ENCODE measurements at regions not wholly inside any gene's neighbourhood (a gene's known extent, or its start where the extent isn't known, plus 50 kb on each side); places are given as distances from the start of the nearest gene placed in this dataset.

DNA sequence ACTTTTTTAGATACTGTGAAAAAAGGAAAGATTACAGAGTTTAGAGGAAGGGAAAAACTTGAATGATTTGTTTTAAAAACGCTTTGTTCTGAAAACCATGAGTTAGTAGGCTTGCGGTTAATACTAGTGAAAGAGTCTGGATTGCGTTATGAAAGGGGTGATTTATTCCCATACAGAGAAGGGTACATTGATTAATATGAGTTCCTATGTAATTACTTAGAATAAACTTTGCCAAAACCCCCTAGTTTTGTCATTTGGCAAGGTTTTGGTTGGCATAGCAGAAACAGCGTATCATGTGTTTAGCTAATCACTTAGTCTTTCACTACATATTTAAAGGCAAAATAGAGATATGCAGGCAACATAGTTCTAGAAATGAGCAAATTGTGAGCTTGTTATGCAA lies 91.2 kb upstream of the POT1 start:
- ChIA-PET CTCF (no interaction called here), POLR2A (no interaction called here)
- Histone ChIP-seq H3K4me3 (no peak overlapping the region), H3K4me1 (no peaks in the 10 kb centered on the region), H3K9me3 (no peaks in the 10 kb centered on the region), H3K4me2 (no peak overlapping the region), H3K27ac (no peak overlapping the region)
- no peak for ATAC-seq
- WGBS (ENCODE audit: missing lambda C conversion rate), result 48% methylated on average over 4 of the region's 4 CpGs
- no peak for DNase-seq (ENCODE audit: low read depth in 1 of 2, low spot score in 1 of 2)
- TF ChIP-seq ZC3H11A (IDR thresholded peaks at IDR 0.05) (no peak), RFX5 (IDR thresholded peaks at IDR 0.05) (no peak), ZFP36 (IDR thresholded peaks at IDR 0.05; ENCODE audit: borderline replicate concordance, partially characterized antibody) (no peak), MAFK (IDR thresholded peaks at IDR 0.05; ENCODE audit: partially characterized antibody) (no peak), RARB (CRISPR knock-in tag; IDR thresholded peaks at IDR 0.05) (no peak)
- FAIRE-seq, result no peak

DNA sequence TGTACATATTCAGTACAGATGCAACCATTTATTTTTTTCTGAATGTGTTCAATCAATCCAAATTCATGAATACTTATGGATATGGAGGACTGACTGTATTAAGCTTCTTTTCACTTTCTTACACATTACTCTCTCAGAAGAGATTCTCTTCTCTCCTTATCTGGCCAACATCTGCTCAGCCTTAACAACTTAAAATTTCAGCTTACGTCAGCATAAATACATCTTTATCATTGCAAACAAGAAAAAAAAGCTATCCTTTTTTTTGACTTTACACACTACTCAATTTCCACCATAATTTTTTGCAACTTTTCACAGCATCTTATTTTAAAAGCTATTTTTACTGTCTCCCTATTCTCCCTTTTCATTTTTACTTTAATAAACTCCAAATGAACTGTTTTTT lies 80.9 kb upstream of the POT1 start:
- no peak for FAIRE-seq
- ChIA-PET CTCF (no interaction called here), POLR2A (no interaction called here)
- H3K4me3 ChIP-seq, result no peak overlapping the region
- H3K4me1 ChIP-seq, result no peaks in the 10 kb centered on the region
- peak; percentile 97 for TF ChIP-seq MAFK (IDR thresholded peaks at IDR 0.05; ENCODE audit: partially characterized antibody)
- TF ChIP-seq, protein P1, sequence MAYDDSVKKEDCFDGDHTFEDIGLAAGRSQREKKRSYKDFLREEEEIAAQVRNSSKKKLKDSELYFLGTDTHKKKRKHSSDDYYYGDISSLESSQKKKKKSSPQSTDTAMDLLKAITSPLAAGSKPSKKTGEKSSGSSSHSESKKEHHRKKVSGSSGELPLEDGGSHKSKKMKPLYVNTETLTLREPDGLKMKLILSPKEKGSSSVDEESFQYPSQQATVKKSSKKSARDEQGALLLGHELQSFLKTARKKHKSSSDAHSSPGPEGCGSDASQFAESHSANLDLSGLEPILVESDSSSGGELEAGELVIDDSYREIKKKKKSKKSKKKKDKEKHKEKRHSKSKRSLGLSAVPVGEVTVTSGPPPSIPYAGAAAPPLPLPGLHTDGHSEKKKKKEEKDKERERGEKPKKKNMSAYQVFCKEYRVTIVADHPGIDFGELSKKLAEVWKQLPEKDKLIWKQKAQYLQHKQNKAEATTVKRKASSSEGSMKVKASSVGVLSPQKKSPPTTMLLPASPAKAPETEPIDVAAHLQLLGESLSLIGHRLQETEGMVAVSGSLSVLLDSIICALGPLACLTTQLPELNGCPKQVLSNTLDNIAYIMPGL (CRISPR knock-in tag; IDR thresholded peaks at IDR 0.05; ENCODE audit: borderline replicate concordance), result no peak
- no peak for TF ChIP-seq KDM1A (IDR thresholded peaks at IDR 0.05; ENCODE audit: low read depth)
- no peak for TF ChIP-seq ESRRA (IDR thresholded peaks at IDR 0.05; ENCODE audit: borderline replicate concordance, low read length)
- TF ChIP-seq ZSCAN20 (CRISPR knock-in tag; IDR thresholded peaks at IDR 0.05), result no peak
- TF ChIP-seq HOXB5 (CRISPR knock-in tag; IDR thresholded peaks at IDR 0.05), result no peak
- no peak for ATAC-seq
- H3K27ac ChIP-seq, result no peak overlapping the region
- no peak for DNase-seq (ENCODE audit: low read depth in 1 of 2, low spot score in 1 of 2)
- no peaks in the 10 kb centered on the region for H3K9me3 ChIP-seq
- H3K4me2 ChIP-seq, result no peak overlapping the region
- 17% methylated on average over 1 of the region's 1 CpG for WGBS (ENCODE audit: missing lambda C conversion rate)

DNA sequence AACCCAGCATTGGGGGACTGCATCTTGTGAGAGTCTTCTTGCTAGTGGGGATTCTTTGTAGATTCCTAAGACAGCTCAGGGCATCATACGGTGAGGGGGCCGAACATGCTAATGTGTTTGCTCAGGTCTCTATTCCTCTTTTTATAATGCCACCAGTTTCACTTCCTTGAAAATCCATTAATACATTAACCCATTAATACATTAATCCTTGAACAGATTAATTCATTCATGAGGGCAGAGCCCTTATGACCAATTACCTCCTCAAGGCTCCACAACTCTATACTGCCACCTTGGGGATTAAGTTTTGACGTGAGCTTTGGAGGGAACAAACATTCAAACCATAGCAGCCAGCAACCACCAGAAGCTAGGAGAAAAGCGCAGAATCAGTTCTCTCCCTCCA lies 67.2 kb upstream of the POT1 start:
- ATAC-seq (peak; percentile 73 to 89), FAIRE-seq (no peak), DNase-seq (ENCODE audit: low read depth in 1 of 2, low spot score in 1 of 2) (peak in 1 of 2 experiments; percentile 45)
- ChIA-PET CTCF (interaction anchor here (0.7 to 2.0 kb wide), 6 partner anchors 9 to 878 kb away, joined by 3 to 9 read pairs (median 3); partner anchors contain the start of gene POT1), POLR2A (no interaction called here)
- H3K4me3 ChIP-seq, result no peak overlapping the region
- no peak overlapping the region for H3K4me2 ChIP-seq
- no peak overlapping the region for H3K27ac ChIP-seq
- H3K4me1 ChIP-seq, result peaks cover 4% of the 10 kb centered on the region; the same call in 1 of the 3 replicates
- TF ChIP-seq, protein P2, sequence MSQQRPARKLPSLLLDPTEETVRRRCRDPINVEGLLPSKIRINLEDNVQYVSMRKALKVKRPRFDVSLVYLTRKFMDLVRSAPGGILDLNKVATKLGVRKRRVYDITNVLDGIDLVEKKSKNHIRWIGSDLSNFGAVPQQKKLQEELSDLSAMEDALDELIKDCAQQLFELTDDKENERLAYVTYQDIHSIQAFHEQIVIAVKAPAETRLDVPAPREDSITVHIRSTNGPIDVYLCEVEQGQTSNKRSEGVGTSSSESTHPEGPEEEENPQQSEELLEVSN (IDR thresholded peaks at IDR 0.05; ENCODE audit: borderline replicate concordance, low read depth), result no peak
- TF ChIP-seq, protein P3, sequence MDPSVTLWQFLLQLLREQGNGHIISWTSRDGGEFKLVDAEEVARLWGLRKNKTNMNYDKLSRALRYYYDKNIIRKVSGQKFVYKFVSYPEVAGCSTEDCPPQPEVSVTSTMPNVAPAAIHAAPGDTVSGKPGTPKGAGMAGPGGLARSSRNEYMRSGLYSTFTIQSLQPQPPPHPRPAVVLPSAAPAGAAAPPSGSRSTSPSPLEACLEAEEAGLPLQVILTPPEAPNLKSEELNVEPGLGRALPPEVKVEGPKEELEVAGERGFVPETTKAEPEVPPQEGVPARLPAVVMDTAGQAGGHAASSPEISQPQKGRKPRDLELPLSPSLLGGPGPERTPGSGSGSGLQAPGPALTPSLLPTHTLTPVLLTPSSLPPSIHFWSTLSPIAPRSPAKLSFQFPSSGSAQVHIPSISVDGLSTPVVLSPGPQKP (IDR thresholded peaks at IDR 0.05; ENCODE audit: low read depth, low read length), result no peak
- TF ChIP-seq MYC (IDR thresholded peaks at IDR 0.05; ENCODE audit: borderline replicate concordance, low read length) (no peak), TP53 (CRISPR knock-in tag; IDR thresholded peaks at IDR 0.05) (no peak), GATA3 (IDR thresholded peaks at IDR 0.05; ENCODE audit: borderline replicate concordance) (no peak), CHD4 (IDR thresholded peaks at IDR 0.05; ENCODE audit: borderline replicate concordance) (no peak), HDAC2 (IDR thresholded peaks at IDR 0.05) (no peak), RAD21 (conservative IDR thresholded peaks at IDR 0.05 in 1 of 2, IDR thresholded peaks at IDR 0.05 in 1 of 2) (peak in 1 of 2 experiments; percentile 49; a peak in 3 of 5 replicates), SMC3 (IDR thresholded peaks at IDR 0.05) (no peak), ZFP36 (IDR thresholded peaks at IDR 0.05; ENCODE audit: borderline replicate concordance, partially characterized antibody) (no peak), SREBF2 (IDR thresholded peaks at IDR 0.05) (no peak), HOXB5 (CRISPR knock-in tag; IDR thresholded peaks at IDR 0.05) (no peak)
- TF ChIP-seq, protein P4, sequence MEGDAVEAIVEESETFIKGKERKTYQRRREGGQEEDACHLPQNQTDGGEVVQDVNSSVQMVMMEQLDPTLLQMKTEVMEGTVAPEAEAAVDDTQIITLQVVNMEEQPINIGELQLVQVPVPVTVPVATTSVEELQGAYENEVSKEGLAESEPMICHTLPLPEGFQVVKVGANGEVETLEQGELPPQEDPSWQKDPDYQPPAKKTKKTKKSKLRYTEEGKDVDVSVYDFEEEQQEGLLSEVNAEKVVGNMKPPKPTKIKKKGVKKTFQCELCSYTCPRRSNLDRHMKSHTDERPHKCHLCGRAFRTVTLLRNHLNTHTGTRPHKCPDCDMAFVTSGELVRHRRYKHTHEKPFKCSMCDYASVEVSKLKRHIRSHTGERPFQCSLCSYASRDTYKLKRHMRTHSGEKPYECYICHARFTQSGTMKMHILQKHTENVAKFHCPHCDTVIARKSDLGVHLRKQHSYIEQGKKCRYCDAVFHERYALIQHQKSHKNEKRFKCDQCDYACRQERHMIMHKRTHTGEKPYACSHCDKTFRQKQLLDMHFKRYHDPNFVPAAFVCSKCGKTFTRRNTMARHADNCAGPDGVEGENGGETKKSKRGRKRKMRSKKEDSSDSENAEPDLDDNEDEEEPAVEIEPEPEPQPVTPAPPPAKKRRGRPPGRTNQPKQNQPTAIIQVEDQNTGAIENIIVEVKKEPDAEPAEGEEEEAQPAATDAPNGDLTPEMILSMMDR (IDR thresholded peaks at IDR 0.05), result peak; percentile 29
- TF ChIP-seq, protein P5, sequence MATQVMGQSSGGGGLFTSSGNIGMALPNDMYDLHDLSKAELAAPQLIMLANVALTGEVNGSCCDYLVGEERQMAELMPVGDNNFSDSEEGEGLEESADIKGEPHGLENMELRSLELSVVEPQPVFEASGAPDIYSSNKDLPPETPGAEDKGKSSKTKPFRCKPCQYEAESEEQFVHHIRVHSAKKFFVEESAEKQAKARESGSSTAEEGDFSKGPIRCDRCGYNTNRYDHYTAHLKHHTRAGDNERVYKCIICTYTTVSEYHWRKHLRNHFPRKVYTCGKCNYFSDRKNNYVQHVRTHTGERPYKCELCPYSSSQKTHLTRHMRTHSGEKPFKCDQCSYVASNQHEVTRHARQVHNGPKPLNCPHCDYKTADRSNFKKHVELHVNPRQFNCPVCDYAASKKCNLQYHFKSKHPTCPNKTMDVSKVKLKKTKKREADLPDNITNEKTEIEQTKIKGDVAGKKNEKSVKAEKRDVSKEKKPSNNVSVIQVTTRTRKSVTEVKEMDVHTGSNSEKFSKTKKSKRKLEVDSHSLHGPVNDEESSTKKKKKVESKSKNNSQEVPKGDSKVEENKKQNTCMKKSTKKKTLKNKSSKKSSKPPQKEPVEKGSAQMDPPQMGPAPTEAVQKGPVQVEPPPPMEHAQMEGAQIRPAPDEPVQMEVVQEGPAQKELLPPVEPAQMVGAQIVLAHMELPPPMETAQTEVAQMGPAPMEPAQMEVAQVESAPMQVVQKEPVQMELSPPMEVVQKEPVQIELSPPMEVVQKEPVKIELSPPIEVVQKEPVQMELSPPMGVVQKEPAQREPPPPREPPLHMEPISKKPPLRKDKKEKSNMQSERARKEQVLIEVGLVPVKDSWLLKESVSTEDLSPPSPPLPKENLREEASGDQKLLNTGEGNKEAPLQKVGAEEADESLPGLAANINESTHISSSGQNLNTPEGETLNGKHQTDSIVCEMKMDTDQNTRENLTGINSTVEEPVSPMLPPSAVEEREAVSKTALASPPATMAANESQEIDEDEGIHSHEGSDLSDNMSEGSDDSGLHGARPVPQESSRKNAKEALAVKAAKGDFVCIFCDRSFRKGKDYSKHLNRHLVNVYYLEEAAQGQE (IDR thresholded peaks at IDR 0.05), result no peak
- TF ChIP-seq, protein P6, sequence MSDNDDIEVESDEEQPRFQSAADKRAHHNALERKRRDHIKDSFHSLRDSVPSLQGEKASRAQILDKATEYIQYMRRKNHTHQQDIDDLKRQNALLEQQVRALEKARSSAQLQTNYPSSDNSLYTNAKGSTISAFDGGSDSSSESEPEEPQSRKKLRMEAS (IDR thresholded peaks at IDR 0.05), result no peak
- WGBS (ENCODE audit: missing lambda C conversion rate), result 53% methylated on average over 4 of the region's 4 CpGs
- H3K9me3 ChIP-seq, result no peaks in the 10 kb centered on the region
